Subcutaneous abdominal adipose tissue (tissue), 5 donors: ENCODE measurements at regions not wholly inside any gene's neighbourhood (a gene's known extent, or its start where the extent isn't known, plus 50 kb on each side); places are given as distances from the start of the nearest gene placed in this dataset.
"Not testable (repeated sequence)": the region's sequence is repeated elsewhere in the genome, so short reads cannot be mapped to it uniquely, and the experiment has no call there.

ENCODE experiments used
- H3K27ac ChIP-seq: one replicate; pipeline ENCODE4 v1.7.0; 2013; ENCODE audit warnings: low read depth, mild to moderate bottlenecking, inconsistent platforms, low read length, moderate library complexity
- H3K27me3 ChIP-seq, 5 donors: one replicate each; pipeline ENCODE4 v1.7.0; 2013; ENCODE audit warnings: low read length in 5 of 5, inconsistent platforms in 1 of 5; ENCODE audit not compliant: control insufficient read depth in 5 of 5, insufficient read depth in 4 of 5
- H3K36me3 ChIP-seq, 5 donors: one replicate each; pipeline ENCODE4 v1.7.0; 2013; ENCODE audit warnings: low read length in 5 of 5; ENCODE audit not compliant: control insufficient read depth in 5 of 5, insufficient read depth in 5 of 5
- H3K4me1 ChIP-seq, 5 donors: one replicate each; pipeline ENCODE4 v1.7.0; 2013; ENCODE audit warnings: low read length in 5 of 5, mild to moderate bottlenecking in 3 of 5, moderate library complexity in 1 of 5; ENCODE audit not compliant: control insufficient read depth in 5 of 5, insufficient read depth in 5 of 5
- H3K4me3 ChIP-seq, 5 donors: one replicate each; pipeline ENCODE4 v1.7.0; 2013; ENCODE audit warnings: low read length in 5 of 5, low read depth in 1 of 5
- H3K9ac ChIP-seq, 5 donors: one replicate each; pipeline ENCODE4 v1.7.0; 2013; ENCODE audit warnings: low read length in 5 of 5, mild to moderate bottlenecking in 4 of 5, moderate library complexity in 3 of 5
- H3K9me3 ChIP-seq, 5 donors: one replicate each; pipeline ENCODE4 v1.7.0; 2013; ENCODE audit warnings: low read length in 5 of 5; ENCODE audit not compliant: control insufficient read depth in 5 of 5
- donor health status: healthy.
- donor health status: healthy.
- donor health status: healthy.
- donor health status: healthy.
- donor health status: healthy.

- H3K4me1 ChIP-seq = peaks cover 0 to 16% (median 0%) of the 10 kb centered on the region in 5 donors
- not testable (repeated sequence) for H3K36me3 ChIP-seq, H3K9me3 ChIP-seq, H3K27me3 ChIP-seq, H3K9ac ChIP-seq, H3K4me3 ChIP-seq, H3K27ac ChIP-seq
Measured at GRCh38 chr7:70895337-70896200, 236.4 kb upstream of the GALNT17 start.

- Histone ChIP-seq H3K9me3 (peaks cover 0 to 4% (median 0%) of the 10 kb centered on the region in 5 donors), H3K36me3 (no peaks in the 10 kb centered on the region), H3K27me3 (no peaks in the 10 kb centered on the region), H3K4me3 (no peak overlapping the region), H3K4me1 (peaks cover 0 to 3% (median 0%) of the 10 kb centered on the region in 5 donors), H3K27ac (no peak overlapping the region), H3K9ac (no peak overlapping the region)
Measured at GRCh38 chr7:70907259-70908247, 224.4 kb upstream of the GALNT17 start.

- no peak overlapping the region for H3K27ac ChIP-seq
Measured at GRCh38 chr7:70913924-70914323, 218.0 kb upstream of the GALNT17 start.

GRCh38 chr7:70915067-70915466 is 216.9 kb upstream of the GALNT17 start:
- Histone ChIP-seq H3K36me3 (no peaks in the 10 kb centered on the region), H3K4me1 (no peaks in the 10 kb centered on the region), H3K4me3 (no peak overlapping the region), H3K27me3 (no peaks in the 10 kb centered on the region), H3K9me3 (no peaks in the 10 kb centered on the region), H3K27ac (no peak overlapping the region), H3K9ac (no peak overlapping the region)

More at GRCh38 chr7:70913924-70914323, 218.0 kb upstream of the GALNT17 start:
- H3K27me3 ChIP-seq = no peaks in the 10 kb centered on the region
- H3K4me1 ChIP-seq = no peaks in the 10 kb centered on the region
- H3K9me3 ChIP-seq = no peaks in the 10 kb centered on the region
- no peak overlapping the region for H3K9ac ChIP-seq
- no peak overlapping the region for H3K4me3 ChIP-seq
- H3K36me3 ChIP-seq = no peaks in the 10 kb centered on the region

GRCh38 chr7:70919481-70920073 is 212.4 kb upstream of the GALNT17 start:
- Histone ChIP-seq H3K27ac (no peak overlapping the region), H3K9ac (no peak overlapping the region), H3K9me3 (no peaks in the 10 kb centered on the region), H3K27me3 (no peaks in the 10 kb centered on the region), H3K4me1 (peaks cover 0 to 2% (median 0%) of the 10 kb centered on the region in 5 donors), H3K36me3 (no peaks in the 10 kb centered on the region), H3K4me3 (no peak overlapping the region)

- Histone ChIP-seq H3K27me3 (no peaks in the 10 kb centered on the region), H3K9ac (no peak overlapping the region), H3K27ac (no peak overlapping the region), H3K9me3 (no peaks in the 10 kb centered on the region), H3K36me3 (no peaks in the 10 kb centered on the region), H3K4me3 (no peak overlapping the region), H3K4me1 (peaks cover 0 to 2% (median 0%) of the 10 kb centered on the region in 5 donors)
Measured at GRCh38 chr7:70920876-70921275, 211.1 kb upstream of the GALNT17 start.

- H3K4me3 ChIP-seq = no peak overlapping the region
- no peaks in the 10 kb centered on the region for H3K36me3 ChIP-seq
- H3K9me3 ChIP-seq = no peaks in the 10 kb centered on the region
- no peaks in the 10 kb centered on the region for H3K27me3 ChIP-seq
- H3K9ac ChIP-seq = no peak overlapping the region
- no peak overlapping the region for H3K27ac ChIP-seq
- peaks cover 0 to 2% (median 0%) of the 10 kb centered on the region in 5 donors for H3K4me1 ChIP-seq
Measured at GRCh38 chr7:70923181-70923845, 208.6 kb upstream of the GALNT17 start.

GRCh38 chr7:70925411-70926115 is 206.4 kb upstream of the GALNT17 start:
- Histone ChIP-seq H3K36me3 (no peaks in the 10 kb centered on the region), H3K9ac (no peak overlapping the region), H3K4me3 (no peak overlapping the region), H3K4me1 (peaks cover 0 to 2% (median 0%) of the 10 kb centered on the region in 5 donors), H3K27me3 (no peaks in the 10 kb centered on the region), H3K9me3 (no peaks in the 10 kb centered on the region), H3K27ac (no peak overlapping the region)

GRCh38 chr7:70926666-70927065 is 205.3 kb upstream of the GALNT17 start:
- Histone ChIP-seq H3K9ac (no peak overlapping the region), H3K36me3 (no peaks in the 10 kb centered on the region), H3K4me3 (no peak overlapping the region), H3K27ac (no peak overlapping the region), H3K4me1 (peaks cover 0 to 2% (median 0%) of the 10 kb centered on the region in 5 donors), H3K9me3 (no peaks in the 10 kb centered on the region), H3K27me3 (no peaks in the 10 kb centered on the region)
